ENCODE measurements at regions not wholly inside any gene's neighbourhood (a gene's known extent, or its start where the extent isn't known, plus 50 kb on each side); places are given as distances from the start of the nearest gene placed in this dataset.

- DNase-seq = no peak
Observed at GRCh38 chr3:147757866-147758265, 348.7 kb downstream of the ZIC1 start.

GRCh38 chr3:147758771-147759170 is 349.6 kb downstream of the ZIC1 start:
- DNase-seq = peak; percentile 30

- no peak for DNase-seq
Observed at GRCh38 chr3:147760085-147760484, 350.9 kb downstream of the ZIC1 start.

GRCh38 chr3:147760941-147761340 is 351.8 kb downstream of the ZIC1 start:
- DNase-seq = no peak

- DNase-seq = no peak
Observed at GRCh38 chr3:147773116-147773630, 364.0 kb downstream of the ZIC1 start.

GRCh38 chr3:147775411-147775810 is 366.2 kb downstream of the ZIC1 start:
- DNase-seq = no peak

GRCh38 chr3:147775816-147776530 is 366.8 kb downstream of the ZIC1 start:
- DNase-seq = no peak

- no peak for DNase-seq
Observed at GRCh38 chr3:147793841-147794240, 384.7 kb downstream of the ZIC1 start.

GRCh38 chr3:147794596-147794995 is 385.4 kb downstream of the ZIC1 start:
- DNase-seq = no peak

GRCh38 chr3:147795418-147795817 is 386.3 kb downstream of the ZIC1 start:
- no peak for DNase-seq

GRCh38 chr3:147797095-147797494 is 387.9 kb downstream of the ZIC1 start:
- peak; percentile 35 for DNase-seq

GRCh38 chr3:147799601-147800000 is 390.4 kb downstream of the ZIC1 start:
- no peak for DNase-seq

GRCh38 chr3:147807776-147808175 is 398.6 kb downstream of the ZIC1 start:
- DNase-seq = no peak

- DNase-seq = no peak
Observed at GRCh38 chr3:147809206-147809605, 400.0 kb downstream of the ZIC1 start.

GRCh38 chr3:147812186-147812911 is 403.2 kb downstream of the ZIC1 start:
- no peak for DNase-seq

- DNase-seq = no peak
Observed at GRCh38 chr3:147813256-147813655, 404.1 kb downstream of the ZIC1 start.

- DNase-seq = peak; percentile 81
Observed at GRCh38 chr3:147816752-147817151, 407.6 kb downstream of the ZIC1 start.

- no peak for DNase-seq
Observed at GRCh38 chr3:147832611-147833010, 423.4 kb downstream of the ZIC1 start.

GRCh38 chr3:147836330-147836729 is 427.2 kb downstream of the ZIC1 start:
- no peak for DNase-seq

GRCh38 chr3:147838652-147839051 is 429.5 kb downstream of the ZIC1 start:
- no peak for DNase-seq

- no peak for DNase-seq
Observed at GRCh38 chr3:147843331-147843730, 434.2 kb downstream of the ZIC1 start.

- no peak for DNase-seq
Observed at GRCh38 chr3:147846293-147846692, 437.1 kb downstream of the ZIC1 start.

GRCh38 chr3:147846854-147847478 is 437.8 kb downstream of the ZIC1 start:
- DNase-seq = no peak
